ENCODE measurements at regions not wholly inside any gene's neighbourhood (a gene's known extent, or its start where the extent isn't known, plus 50 kb on each side); places are given as distances from the start of the nearest gene placed in this dataset.

- H3K27me3 ChIP-seq (replicated peaks in 1 of 4; ENCODE audit: control extremely low read depth in 1 of 4, control insufficient read depth in 3 of 4, insufficient read depth in 4 of 4, low read length in 3 of 4), result no peaks in the 10 kb centered on the region
- DNase-seq, result no peak
- H3K79me2 ChIP-seq (ENCODE audit: control insufficient read depth, insufficient read depth, low read length), result no peaks in the 10 kb centered on the region
- ATAC-seq (ENCODE audit: low read depth), result no peak
- intact Hi-C loops (cut with micrococcal nuclease), result no loop called here
- no peak overlapping the region for H3K27ac ChIP-seq (ENCODE audit: low read length in 2 of 2)
- no peak for TF ChIP-seq EZH2 (IDR thresholded peaks at IDR 0.05; ENCODE audit: borderline replicate concordance, insufficient read depth, low read depth, low read length, poor library complexity, severe bottlenecking)
- TF ChIP-seq CTCF (IDR thresholded peaks at IDR 0.05), result no peak
- POLR2A ChIA-PET, result no interaction called here
- no peaks in the 10 kb centered on the region for H3K36me3 ChIP-seq (replicated peaks in 1 of 2; ENCODE audit: control extremely low read depth in 1 of 2, control insufficient read depth in 1 of 2, extremely low read depth in 1 of 2, insufficient read depth in 2 of 2, low read length in 1 of 2)
- CTCF ChIA-PET, result no interaction called here
- H4K20me1 ChIP-seq (ENCODE audit: control insufficient read depth, insufficient read depth, low read length, poor library complexity, severe bottlenecking), result no peaks in the 10 kb centered on the region
- no peak overlapping the region for H3K4me2 ChIP-seq (replicated peaks; ENCODE audit: low read depth, low read length, poor library complexity, severe bottlenecking)
- Mint-ChIP-seq H3K4me1 (no peaks in the 10 kb centered on the region), H3K4me3 (no peak overlapping the region), H3K27me3 (no peaks in the 10 kb centered on the region), H3K9me3 (ENCODE audit: insufficient read depth) (peaks cover 2% of the 10 kb centered on the region), H3K27ac (no peak overlapping the region)
- no peak overlapping the region for H2AFZ ChIP-seq (ENCODE audit: insufficient read depth, low read depth, low read length, poor library complexity, severe bottlenecking)
- H3K4me3 ChIP-seq (ENCODE audit: control extremely low read depth in 1 of 5, extremely low read depth in 1 of 5, insufficient read depth in 1 of 5, low read depth in 2 of 5, low read length in 4 of 5), result no peak overlapping the region
- H3K9ac ChIP-seq (ENCODE audit: low read length), result no peak overlapping the region
- no peaks in the 10 kb centered on the region for H3K9me3 ChIP-seq (ENCODE audit: control extremely low read depth in 1 of 3, control insufficient read depth in 2 of 3, insufficient read depth in 1 of 3, low read length in 2 of 3)
- H3K4me1 ChIP-seq (ENCODE audit: control insufficient read depth in 2 of 2, insufficient read depth in 2 of 2, low read length in 2 of 2), result no peaks in the 10 kb centered on the region
Observed at GRCh38 chr4:104286867-104287266, 207.8 kb downstream of the CXXC4 start.

- H3K27me3 ChIP-seq (replicated peaks in 1 of 4; ENCODE audit: control extremely low read depth in 1 of 4, control insufficient read depth in 3 of 4, insufficient read depth in 4 of 4, low read length in 3 of 4), result no peaks in the 10 kb centered on the region
- H3K9me3 Mint-ChIP-seq (ENCODE audit: insufficient read depth), result peaks cover 2% of the 10 kb centered on the region
- intact Hi-C loops (cut with micrococcal nuclease), result no loop called here
- CTCF ChIA-PET, result no interaction called here
- no peaks in the 10 kb centered on the region for H3K36me3 ChIP-seq (replicated peaks in 1 of 2; ENCODE audit: control extremely low read depth in 1 of 2, control insufficient read depth in 1 of 2, extremely low read depth in 1 of 2, insufficient read depth in 2 of 2, low read length in 1 of 2)
- no peaks in the 10 kb centered on the region for H4K20me1 ChIP-seq (ENCODE audit: control insufficient read depth, insufficient read depth, low read length, poor library complexity, severe bottlenecking)
- no peak overlapping the region for H3K4me2 ChIP-seq (replicated peaks; ENCODE audit: low read depth, low read length, poor library complexity, severe bottlenecking)
- H3K9me3 ChIP-seq (ENCODE audit: control extremely low read depth in 1 of 3, control insufficient read depth in 2 of 3, insufficient read depth in 1 of 3, low read length in 2 of 3), result no peaks in the 10 kb centered on the region
- POLR2A ChIA-PET, result no interaction called here
- H3K4me3 Mint-ChIP-seq, result no peak overlapping the region
- no peak overlapping the region for H3K9ac ChIP-seq (ENCODE audit: low read length)
- H3K4me3 ChIP-seq (ENCODE audit: control extremely low read depth in 1 of 5, extremely low read depth in 1 of 5, insufficient read depth in 1 of 5, low read depth in 2 of 5, low read length in 4 of 5), result no peak overlapping the region
- H3K79me2 ChIP-seq (ENCODE audit: control insufficient read depth, insufficient read depth, low read length), result no peaks in the 10 kb centered on the region
- no peak overlapping the region for H3K27ac ChIP-seq (ENCODE audit: low read length in 2 of 2)
- DNase-seq (no peak), ATAC-seq (ENCODE audit: low read depth) (no peak)
- H3K4me1 Mint-ChIP-seq, result no peaks in the 10 kb centered on the region
- H3K27ac Mint-ChIP-seq, result no peak overlapping the region
- no peaks in the 10 kb centered on the region for H3K27me3 Mint-ChIP-seq
- TF ChIP-seq CTCF (IDR thresholded peaks at IDR 0.05) (no peak), EZH2 (IDR thresholded peaks at IDR 0.05; ENCODE audit: borderline replicate concordance, insufficient read depth, low read depth, low read length, poor library complexity, severe bottlenecking) (no peak)
- H3K4me1 ChIP-seq (ENCODE audit: control insufficient read depth in 2 of 2, insufficient read depth in 2 of 2, low read length in 2 of 2), result no peaks in the 10 kb centered on the region
- no peak overlapping the region for H2AFZ ChIP-seq (ENCODE audit: insufficient read depth, low read depth, low read length, poor library complexity, severe bottlenecking)
Observed at GRCh38 chr4:104283303-104283702, 211.4 kb downstream of the CXXC4 start.

Data from B cell (primary cell).